Esophagus squamous epithelium (tissue), 5 donors: ENCODE measurements at regions not wholly inside any gene's neighbourhood (a gene's known extent, or its start where the extent isn't known, plus 50 kb on each side); places are given as distances from the start of the nearest gene placed in this dataset.

Experiments used
- DNase-seq: peaks from one replicate; lab custom pipeline; 2025; lab: John Stamatoyannopoulos, UW
- H3K27ac ChIP-seq, 4 donors: fragments of 200-600 bp; sonication (generic); one replicate each; pipeline ENCODE4 v1.5.1; 2016 to 2019; ENCODE audit warnings: mild to moderate bottlenecking in 1 of 4
- H3K27me3 ChIP-seq, 4 donors: fragments of 200-600 bp; sonication (generic); 1 replicate in 3 of 4; 2 replicates in 1 of 4; pipeline versions ENCODE4 v1.5.1 to v1.6.0; 2017 to 2021; ENCODE audit warnings: antibody characterized with exemption in 1 of 4
- H3K36me3 ChIP-seq, 3 donors: fragments of 200-600 bp; sonication (generic); one replicate each; pipeline ENCODE4 v1.5.1; 2016 to 2019
- H3K4me1 ChIP-seq, 3 donors: fragments of 200-600 bp; sonication (generic); one replicate each; pipeline ENCODE4 v1.5.1; 2017 to 2019
- H3K4me3 ChIP-seq, 4 donors: fragments of 200-600 bp; sonication (generic); 1 replicate in 3 of 4; 2 replicates in 1 of 4; pipeline ENCODE4 v1.5.1; 2016 to 2019; ENCODE audit warnings: mild to moderate bottlenecking in 2 of 4, moderate library complexity in 1 of 4
- H3K9me3 ChIP-seq, 3 donors: fragments of 200-600 bp; sonication (generic); one replicate each; pipeline ENCODE4 v1.5.1; 2016 to 2019
- POLR2A ChIP-seq, 4 donors: fragments of 450-650 bp; IDR thresholded peaks; one replicate each; pipeline ENCODE4 v1.6.1; 2017; ENCODE audit warnings: antibody characterized with exemption in 4 of 4, mild to moderate bottlenecking in 4 of 4, moderate library complexity in 3 of 4
- WGBS, 2 donors: methylation state at CpG; one replicate each; pipeline ENCODE4 v1.1.5; 2018; 5-methylcytosine and 5-hydroxymethylcytosine counted together
- intact Hi-C: fragments of 100-400 bp; cut with DNase I; formaldehyde crosslinking; loops from one replicate; pipeline ENCODE4 v1.15.0; 2022
- TF ChIP-seq, protein P1 (sequence below), 6 experiments: fragments of 450-650 bp in 4 of 6; fragments of 200-600 bp in 2 of 6; sonication (generic) in 2 of 6; IDR thresholded peaks; one replicate each; pipeline ENCODE4 v1.5.1; 2016 to 2019; ENCODE audit warnings: antibody characterized with exemption in 6 of 6, mild to moderate bottlenecking in 4 of 6, moderate library complexity in 4 of 6
- donor health status: DM: yes; HTN: yes; CAD: no.

DNA sequence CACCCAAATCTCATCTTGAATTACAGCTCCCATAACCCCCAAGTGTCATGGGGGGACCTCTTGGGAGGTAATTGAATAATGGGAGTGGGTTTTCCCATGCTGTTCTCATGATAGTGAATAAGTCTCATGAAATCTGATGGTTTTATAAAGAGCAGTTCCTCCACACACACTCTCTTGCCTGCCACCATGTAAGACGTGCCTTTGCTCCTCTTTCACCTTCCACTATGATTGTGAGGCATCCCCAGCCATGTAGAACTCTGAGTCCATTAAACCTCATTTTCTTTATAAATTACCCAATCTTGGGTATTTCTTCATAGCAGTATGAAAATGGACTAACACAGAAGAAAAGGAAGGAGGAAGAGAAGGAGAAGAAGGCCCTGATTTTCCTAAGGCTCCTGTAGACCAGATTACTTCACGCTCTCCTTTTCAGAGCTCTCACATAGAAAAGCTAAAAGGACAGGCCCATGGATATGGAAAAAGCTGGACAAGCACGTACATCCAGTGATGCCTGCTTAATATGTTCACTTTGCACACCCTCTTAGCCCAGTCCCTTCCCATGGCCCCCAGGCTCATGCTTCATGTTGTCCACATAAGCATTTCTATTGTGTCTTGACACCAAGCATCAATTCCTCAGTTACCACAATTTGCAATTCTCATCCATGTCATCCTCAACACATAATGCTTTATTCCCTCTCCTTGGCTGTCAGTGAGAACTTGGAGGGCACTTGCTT is 354.8 kb downstream of the CD83 start:
- 88 to 91% methylated on average over 3 of the region's 3 CpGs for WGBS, 2 donors
- intact Hi-C loops: no loop called here
- Histone ChIP-seq H3K36me3 (no peaks in the 10 kb centered on the region), H3K4me1 (peaks cover 0 to 11% (median 6%) of the 10 kb centered on the region in 3 donors), H3K27ac (no peak overlapping the region), H3K27me3 (no peaks in the 10 kb centered on the region), H3K9me3 (no peaks in the 10 kb centered on the region), H3K4me3 (no peak overlapping the region)
- TF ChIP-seq POLR2A (IDR thresholded peaks at IDR 0.05): no peak
- TF ChIP-seq, protein P1, sequence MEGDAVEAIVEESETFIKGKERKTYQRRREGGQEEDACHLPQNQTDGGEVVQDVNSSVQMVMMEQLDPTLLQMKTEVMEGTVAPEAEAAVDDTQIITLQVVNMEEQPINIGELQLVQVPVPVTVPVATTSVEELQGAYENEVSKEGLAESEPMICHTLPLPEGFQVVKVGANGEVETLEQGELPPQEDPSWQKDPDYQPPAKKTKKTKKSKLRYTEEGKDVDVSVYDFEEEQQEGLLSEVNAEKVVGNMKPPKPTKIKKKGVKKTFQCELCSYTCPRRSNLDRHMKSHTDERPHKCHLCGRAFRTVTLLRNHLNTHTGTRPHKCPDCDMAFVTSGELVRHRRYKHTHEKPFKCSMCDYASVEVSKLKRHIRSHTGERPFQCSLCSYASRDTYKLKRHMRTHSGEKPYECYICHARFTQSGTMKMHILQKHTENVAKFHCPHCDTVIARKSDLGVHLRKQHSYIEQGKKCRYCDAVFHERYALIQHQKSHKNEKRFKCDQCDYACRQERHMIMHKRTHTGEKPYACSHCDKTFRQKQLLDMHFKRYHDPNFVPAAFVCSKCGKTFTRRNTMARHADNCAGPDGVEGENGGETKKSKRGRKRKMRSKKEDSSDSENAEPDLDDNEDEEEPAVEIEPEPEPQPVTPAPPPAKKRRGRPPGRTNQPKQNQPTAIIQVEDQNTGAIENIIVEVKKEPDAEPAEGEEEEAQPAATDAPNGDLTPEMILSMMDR (IDR thresholded peaks at IDR 0.05): no peak
- DNase-seq: no peak

DNA sequence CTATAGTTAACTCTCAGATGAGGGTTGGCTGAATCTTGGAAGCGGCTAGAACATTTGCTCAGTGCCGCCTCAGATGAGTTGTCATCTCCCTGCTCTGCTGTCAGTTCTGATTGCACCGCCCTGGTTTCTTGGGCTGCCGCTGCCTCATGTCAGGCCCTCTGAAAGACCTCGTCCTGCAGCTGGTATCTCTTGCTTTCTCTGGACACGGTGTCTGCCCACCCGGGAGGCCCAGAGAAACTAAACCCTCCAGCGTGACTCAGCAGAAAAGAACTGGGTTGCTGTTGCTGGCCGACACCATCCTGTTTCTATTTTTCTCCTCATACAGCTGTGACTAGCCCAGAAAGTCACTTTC is 355.4 kb downstream of the CD83 start:
- no peak for DNase-seq
- Histone ChIP-seq H3K27ac (no peak overlapping the region), H3K27me3 (no peaks in the 10 kb centered on the region), H3K9me3 (no peaks in the 10 kb centered on the region), H3K4me1 (peaks cover 0 to 17% (median 6%) of the 10 kb centered on the region in 3 donors), H3K36me3 (no peaks in the 10 kb centered on the region), H3K4me3 (no peak overlapping the region)
- intact Hi-C loops: no loop called here
- no peak for TF ChIP-seq POLR2A (IDR thresholded peaks at IDR 0.05)
- TF ChIP-seq, protein P1 (IDR thresholded peaks at IDR 0.05): no peak
- 71 to 73% methylated on average over 9 of the region's 9 CpGs for WGBS, 2 donors

DNA sequence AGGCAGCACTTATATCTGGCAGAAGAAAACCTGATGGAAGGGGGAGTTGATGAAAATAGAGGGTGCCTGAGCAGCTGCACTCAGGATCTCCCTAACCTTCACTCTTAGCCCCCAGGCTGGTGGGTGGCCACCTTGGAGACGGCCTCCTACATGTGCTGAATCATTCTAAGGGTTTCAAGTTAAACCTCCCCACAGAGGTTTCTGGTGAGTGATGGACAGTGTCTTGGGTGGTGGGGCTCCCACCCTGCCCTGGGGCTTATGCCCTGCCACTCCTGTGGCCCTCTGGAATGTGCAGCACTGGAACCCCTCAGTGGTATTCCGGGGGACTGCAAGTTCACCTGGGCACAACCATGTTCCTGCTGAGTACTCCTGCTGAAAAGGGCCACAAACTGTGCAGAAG is 357.2 kb downstream of the CD83 start:
- Histone ChIP-seq H3K4me1 (peaks cover 0 to 27% (median 10%) of the 10 kb centered on the region in 3 donors), H3K4me3 (no peak overlapping the region), H3K9me3 (no peaks in the 10 kb centered on the region), H3K36me3 (no peaks in the 10 kb centered on the region), H3K27me3 (no peaks in the 10 kb centered on the region), H3K27ac (no peak overlapping the region)
- DNase-seq: no peak
- TF ChIP-seq POLR2A (IDR thresholded peaks at IDR 0.05): no peak
- TF ChIP-seq, protein P1 (IDR thresholded peaks at IDR 0.05): no peak
- intact Hi-C loops: no loop called here
- WGBS, 2 donors: 83 to 86% methylated on average over 1 to 2 of the region's 2 CpGs

DNA sequence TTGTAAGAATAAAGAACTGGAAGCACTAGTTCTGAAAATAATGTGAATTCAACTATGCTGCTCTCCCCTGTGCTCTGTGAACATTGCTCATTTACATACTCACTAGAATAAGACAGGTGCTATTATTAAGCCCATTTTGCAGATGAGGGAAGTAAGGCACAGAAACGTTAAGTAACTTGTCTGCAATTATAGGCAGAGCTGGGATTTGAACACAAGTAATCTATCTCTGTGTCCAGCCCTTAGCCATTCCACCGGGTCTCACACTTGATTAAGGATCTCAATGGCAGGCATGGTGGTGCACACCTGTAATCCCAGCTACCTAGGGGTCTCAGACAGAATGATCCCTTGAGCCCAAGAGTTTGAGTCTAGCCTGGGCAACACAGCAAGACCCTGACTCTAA is 357.7 kb downstream of the CD83 start:
- WGBS, 2 donors: 81 to 90% methylated on average over 2 of the region's 2 CpGs
- DNase-seq: no peak
- Histone ChIP-seq H3K9me3 (no peaks in the 10 kb centered on the region), H3K4me1 (peaks cover 0 to 27% (median 10%) of the 10 kb centered on the region in 3 donors), H3K27me3 (no peaks in the 10 kb centered on the region), H3K27ac (no peak overlapping the region), H3K4me3 (no peak overlapping the region), H3K36me3 (no peaks in the 10 kb centered on the region)
- intact Hi-C loops: no loop called here
- TF ChIP-seq, protein P1 (IDR thresholded peaks at IDR 0.05): no peak
- TF ChIP-seq POLR2A (IDR thresholded peaks at IDR 0.05): no peak

DNA sequence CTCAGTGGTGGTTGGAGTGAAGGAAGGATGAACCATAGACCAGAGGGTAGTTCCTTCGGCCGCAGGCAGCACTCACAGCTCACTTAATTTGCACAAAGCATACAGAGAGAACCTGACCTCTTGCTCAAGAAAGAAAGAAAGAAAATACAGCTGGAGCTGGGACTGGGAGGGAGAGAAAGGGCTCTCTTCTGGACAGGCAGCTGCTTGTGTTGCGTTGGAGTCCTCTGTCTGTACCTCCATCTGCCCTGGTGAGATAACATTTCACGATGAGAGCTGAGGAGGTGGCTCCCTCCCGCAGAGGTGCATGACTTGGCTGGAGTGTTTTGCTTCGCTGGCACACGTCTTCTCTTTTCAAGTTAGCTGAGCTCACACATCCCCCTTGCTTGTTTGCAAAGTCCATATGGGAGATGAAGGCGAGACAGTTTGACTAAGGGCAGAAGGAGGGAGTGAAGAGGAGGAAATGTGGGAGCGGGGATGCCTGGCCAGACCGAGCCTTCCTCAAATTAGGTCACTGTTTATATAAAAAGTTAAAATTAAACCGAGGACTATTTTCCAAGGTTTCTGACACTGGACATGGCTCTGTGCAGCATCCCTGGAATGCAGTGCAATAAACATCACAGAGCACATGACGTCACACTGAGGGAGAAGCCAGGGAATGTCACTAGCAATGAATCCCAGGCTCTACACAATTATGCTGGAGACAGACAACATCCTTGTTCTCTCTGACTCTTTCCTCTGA is 359.4 kb downstream of the CD83 start:
- no peak for DNase-seq
- no peak for TF ChIP-seq POLR2A (IDR thresholded peaks at IDR 0.05)
- TF ChIP-seq, protein P1 (IDR thresholded peaks at IDR 0.05): no peak
- Histone ChIP-seq H3K9me3 (no peaks in the 10 kb centered on the region), H3K36me3 (no peaks in the 10 kb centered on the region), H3K27ac (peak overlapping the region; percentile 44 to 88 (median 79)), H3K4me1 (peaks cover 0 to 27% (median 10%) of the 10 kb centered on the region in 3 donors), H3K27me3 (no peaks in the 10 kb centered on the region), H3K4me3 (peak overlapping the region in 2 of 4 donors; percentile 8 to 40)
- WGBS, 2 donors: 34% methylated on average over 9 of the region's 12 CpGs
- intact Hi-C loops: no loop called here
